ENCODE measurements at regions not wholly inside any gene's neighbourhood (a gene's known extent, or its start where the extent isn't known, plus 50 kb on each side); places are given as distances from the start of the nearest gene placed in this dataset.

GRCh38 chr1:96333522-96334235, 387.9 kb upstream of the PTBP2 start:
- ATAC-seq: no peak

- no peak for ATAC-seq
Measured at GRCh38 chr1:96334236-96334557, 387.4 kb upstream of the PTBP2 start.

DNA sequence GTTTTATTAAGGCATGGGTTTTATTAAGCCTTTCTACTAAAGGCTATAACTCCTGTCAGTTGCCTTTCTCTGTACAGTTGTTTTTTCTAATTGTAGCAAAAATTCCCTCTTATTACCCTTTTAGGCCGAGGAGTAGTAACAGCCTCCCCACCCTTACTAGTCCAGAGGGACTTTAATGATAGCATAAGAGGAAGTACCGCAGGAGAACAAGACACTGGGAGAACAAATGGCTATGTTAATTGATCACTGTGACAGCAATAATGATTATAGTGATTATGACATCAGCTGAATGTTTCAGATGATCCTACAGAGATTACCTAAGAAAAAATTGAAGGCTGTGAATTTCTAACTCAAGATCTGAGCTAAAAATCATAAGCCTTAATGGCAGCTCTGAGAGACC, 383.0 kb upstream of the PTBP2 start:
- ATAC-seq: no peak

DNA sequence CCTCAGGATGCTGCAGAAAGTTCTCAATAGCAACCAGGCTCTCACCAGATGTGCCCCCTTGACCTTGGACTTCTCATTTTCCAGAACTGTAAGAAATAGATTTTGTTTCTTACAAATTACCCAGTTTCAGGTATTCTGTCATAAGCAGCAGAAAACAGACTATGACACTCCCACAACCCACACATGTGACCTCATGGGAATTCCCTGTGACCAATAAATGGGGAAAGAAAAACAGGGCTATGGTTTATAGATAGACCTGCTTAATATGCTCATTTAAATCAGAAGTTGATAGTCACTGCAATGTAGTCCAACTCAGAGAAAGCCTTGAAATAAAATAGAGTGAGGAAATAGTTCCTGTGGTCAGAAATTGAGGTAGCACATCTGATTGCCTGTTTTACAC, 380.9 kb upstream of the PTBP2 start:
- ATAC-seq: no peak

GRCh38 chr1:96346719-96347118, 374.9 kb upstream of the PTBP2 start:
- ATAC-seq: no peak

DNA sequence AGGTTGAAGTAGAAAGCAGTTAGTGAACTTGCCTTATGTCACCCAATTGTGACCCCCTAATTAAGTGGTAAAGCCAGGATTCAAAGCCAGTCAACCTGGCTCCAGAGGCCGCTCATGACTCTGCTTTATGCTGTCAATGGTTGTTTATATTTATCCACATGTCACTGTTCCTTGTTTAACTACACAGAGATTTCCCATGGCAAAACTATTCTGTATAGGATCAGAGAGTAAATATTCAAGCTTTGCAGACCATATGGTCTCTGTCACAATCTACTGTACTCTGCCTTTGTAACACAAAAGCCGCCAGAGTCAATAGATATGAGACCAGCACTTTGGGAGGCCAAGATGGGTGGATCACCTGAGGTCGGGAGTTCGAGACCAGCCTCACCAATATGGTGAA, 371.7 kb upstream of the PTBP2 start:
- ATAC-seq: no peak

- ATAC-seq: no peak
Measured at GRCh38 chr1:96352733-96353132, 368.9 kb upstream of the PTBP2 start.

GRCh38 chr1:96355521-96355920, 366.1 kb upstream of the PTBP2 start:
- ATAC-seq: no peak

GRCh38 chr1:96355961-96356360, 365.6 kb upstream of the PTBP2 start:
- ATAC-seq: no peak

GRCh38 chr1:96357141-96357765, 364.3 kb upstream of the PTBP2 start:
- no peak for ATAC-seq

- no peak for ATAC-seq
Measured at GRCh38 chr1:96358057-96358456, 363.5 kb upstream of the PTBP2 start.

GRCh38 chr1:96360036-96360795, 361.4 kb upstream of the PTBP2 start:
- no peak for ATAC-seq

DNA sequence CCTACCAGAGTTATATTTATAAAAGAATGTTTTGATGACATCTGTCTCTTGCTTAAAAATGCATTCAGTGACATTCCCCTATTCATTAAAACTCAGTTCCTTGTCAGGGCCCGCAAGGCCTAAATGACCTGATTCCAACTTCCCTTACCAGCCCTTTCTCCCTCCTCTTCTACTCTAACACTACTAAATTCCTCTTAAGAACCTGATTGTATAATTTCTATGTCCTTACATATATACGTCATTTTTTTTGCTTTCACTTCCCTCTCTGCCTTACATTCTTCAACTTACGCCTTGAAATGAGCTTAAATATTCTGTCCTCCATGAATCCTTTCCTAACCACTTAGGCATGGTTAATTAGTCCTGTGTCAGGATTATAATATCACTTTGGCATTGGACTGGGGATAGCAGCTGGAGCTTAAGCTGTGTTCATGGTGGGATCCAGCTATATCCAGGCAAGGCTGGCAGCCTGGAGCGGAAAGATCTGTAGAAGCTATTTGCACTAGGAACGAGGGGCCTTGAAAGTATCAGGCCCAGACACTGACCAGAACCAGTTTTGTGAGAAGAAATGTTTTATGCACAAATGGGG, 360.2 kb upstream of the PTBP2 start:
- no peak for ATAC-seq

DNA sequence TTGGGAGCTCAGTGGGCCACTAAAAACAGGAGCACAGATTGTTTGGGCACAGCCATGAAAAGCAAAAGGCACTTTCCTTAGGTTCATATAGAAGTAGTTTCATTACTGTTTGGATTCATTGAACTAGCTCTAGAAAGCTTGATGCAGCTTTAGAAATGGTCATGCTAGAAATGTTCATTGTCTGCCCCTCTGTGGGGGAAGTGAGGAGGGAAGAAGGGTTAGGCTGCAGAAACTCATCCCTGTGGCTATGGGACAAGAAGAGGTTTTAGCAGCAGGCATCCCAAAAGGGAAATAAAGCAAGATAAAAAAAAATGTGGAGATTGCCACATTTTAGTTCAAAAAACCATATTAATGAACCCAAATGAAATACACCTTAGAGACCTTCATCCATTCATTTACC, 359.6 kb upstream of the PTBP2 start:
- no peak for ATAC-seq

GRCh38 chr1:96362623-96363022, 359.0 kb upstream of the PTBP2 start:
- peak; percentile 80 to 93 for ATAC-seq

DNA sequence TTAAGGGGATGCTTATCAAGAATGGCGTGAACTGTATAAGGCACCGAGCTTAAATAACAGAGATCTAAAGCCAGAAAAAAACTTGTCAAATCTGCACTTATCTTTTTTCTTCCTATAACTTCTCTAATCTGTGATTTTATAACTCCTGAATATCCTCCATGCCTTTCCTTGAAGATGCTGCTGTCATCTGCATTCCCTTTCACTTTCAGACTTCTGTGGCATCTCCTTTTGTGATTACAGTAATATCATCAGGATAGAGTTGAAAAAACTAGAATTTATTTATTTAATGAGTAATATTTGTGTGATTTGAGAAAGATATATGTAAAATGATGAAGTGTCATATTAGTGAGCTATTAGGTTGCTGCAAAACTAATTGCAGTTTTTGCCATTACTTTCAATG, 357.8 kb upstream of the PTBP2 start:
- no peak for ATAC-seq

DNA sequence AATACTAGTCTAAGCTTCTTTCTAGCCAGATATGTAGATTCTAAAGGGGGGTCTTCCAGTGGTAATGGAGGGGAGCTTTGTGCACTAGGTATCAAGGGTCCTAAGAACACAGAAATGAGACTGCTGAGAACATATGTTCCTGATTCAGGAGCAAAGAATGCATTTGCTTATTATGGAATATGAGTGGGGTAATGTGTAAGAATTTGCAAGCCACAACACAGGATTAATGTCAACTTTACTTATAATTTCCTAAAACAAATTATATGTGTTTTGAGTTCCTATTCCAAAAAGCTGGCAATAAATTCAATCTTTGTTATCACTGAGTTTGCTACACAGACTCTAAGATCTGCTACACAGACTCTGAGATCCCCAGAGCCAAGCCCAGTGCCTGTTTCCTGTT, 357.0 kb upstream of the PTBP2 start:
- ATAC-seq: no peak

DNA sequence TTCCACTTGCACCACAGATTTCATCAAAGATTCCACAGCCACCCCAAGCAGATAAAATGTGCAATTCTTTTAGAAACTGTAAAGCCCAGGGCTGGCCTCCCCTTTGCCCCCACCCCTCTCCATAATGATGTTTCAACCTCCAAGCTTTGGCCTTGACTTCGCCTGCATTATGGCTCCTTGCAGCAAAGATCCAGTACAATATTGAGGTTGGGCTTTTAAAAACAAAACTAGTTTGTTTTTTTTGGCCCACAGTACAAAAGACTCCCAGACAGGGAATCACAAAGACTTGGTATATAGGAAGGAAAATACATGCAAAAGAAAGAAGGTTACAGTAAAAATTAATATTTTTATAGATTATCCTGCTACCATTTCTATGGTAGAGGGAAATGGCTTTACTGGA, 356.5 kb upstream of the PTBP2 start:
- ATAC-seq: no peak

- ATAC-seq: no peak
Measured at GRCh38 chr1:96365596-96366390, 355.8 kb upstream of the PTBP2 start.

DNA sequence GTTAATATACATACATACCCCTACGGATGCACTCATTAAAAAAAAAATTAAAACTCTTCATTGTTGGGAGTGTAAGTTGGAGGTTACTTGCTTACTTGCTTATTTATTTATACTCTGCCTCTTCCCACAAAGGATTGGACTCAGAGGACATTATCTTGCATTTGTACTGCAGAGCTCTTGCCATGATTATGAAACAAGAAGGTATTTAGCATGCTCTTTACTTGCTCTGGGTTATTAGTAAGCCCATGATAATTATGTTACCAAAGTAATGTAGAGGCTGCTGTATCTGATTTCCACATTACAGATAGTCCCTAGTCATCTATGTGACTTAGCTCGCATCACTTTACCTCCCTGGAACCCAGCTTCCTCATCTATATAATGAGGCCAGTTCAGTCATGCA, 355.1 kb upstream of the PTBP2 start:
- ATAC-seq: no peak

DNA sequence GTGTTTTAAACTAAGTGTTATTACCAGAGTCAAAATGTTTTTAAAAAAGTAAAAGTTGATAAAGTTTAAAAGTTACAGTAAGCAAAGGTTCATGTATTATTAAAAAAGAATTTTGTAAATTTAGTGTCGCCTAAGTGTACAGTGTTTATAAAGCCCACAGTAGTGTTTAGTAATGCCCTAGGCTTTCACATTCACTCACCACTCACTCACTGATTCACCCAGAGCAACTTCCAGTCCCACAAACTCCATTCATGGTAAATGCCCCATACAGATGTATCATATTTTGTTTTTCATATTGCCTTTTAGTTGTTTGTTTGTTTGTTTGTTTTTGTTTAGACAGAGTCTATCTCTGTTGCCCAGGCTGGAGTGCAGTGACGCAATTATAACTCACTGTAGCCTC, 353.8 kb upstream of the PTBP2 start:
- no peak for ATAC-seq

DNA sequence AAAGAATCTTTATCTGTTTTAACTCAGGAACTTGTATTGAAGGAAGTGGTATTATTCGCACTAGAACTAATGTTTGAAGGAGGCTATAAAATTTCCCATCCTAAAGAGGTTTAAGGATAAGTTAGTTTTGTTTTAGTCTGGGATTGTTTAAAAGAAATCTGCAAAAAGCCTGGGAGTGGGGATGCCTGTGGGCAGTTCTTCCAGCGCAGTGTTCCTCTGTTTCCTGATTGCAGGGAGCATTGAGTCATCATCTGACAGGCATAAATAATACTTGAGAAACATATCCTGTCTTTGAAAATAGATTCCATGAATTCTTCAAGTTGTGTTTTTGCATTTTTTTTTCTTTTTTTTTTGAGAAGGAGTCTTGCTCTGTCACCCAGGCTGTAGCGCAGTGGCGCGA, 350.8 kb upstream of the PTBP2 start:
- ATAC-seq: no peak

- ATAC-seq: no peak
Measured at GRCh38 chr1:96372881-96373280, 348.7 kb upstream of the PTBP2 start.
